Liver (tissue), 8 donors: ENCODE measurements at regions not wholly inside any gene's neighbourhood (a gene's known extent, or its start where the extent isn't known, plus 50 kb on each side); places are given as distances from the start of the nearest gene placed in this dataset.

Source experiments
- DNase-seq: peaks from one replicate; pipeline ENCODE4 v3.0.0-alpha.2; 2017; ENCODE audit warnings: low spot score
- H3K27ac ChIP-seq, 2 donors: one replicate each; pipeline ENCODE4 v1.7.0; 2013; ENCODE audit warnings: inconsistent platforms in 2 of 2, low read length in 2 of 2, control low read depth in 1 of 2, low read depth in 1 of 2, mild to moderate bottlenecking in 1 of 2
- H3K27me3 ChIP-seq, 4 donors: one replicate each; pipeline versions ENCODE4 v1.6.1 to v1.7.0; 2013; ENCODE audit warnings: low read length in 3 of 4, inconsistent platforms in 1 of 4, mild to moderate bottlenecking in 1 of 4, moderate library complexity in 1 of 4; ENCODE audit not compliant: control insufficient read depth in 4 of 4, insufficient read depth in 4 of 4
- H3K36me3 ChIP-seq, 4 donors: one replicate each; pipeline versions ENCODE4 v1.6.1 to v1.7.0; 2013; ENCODE audit warnings: low read length in 3 of 4, mild to moderate bottlenecking in 3 of 4, low read depth in 1 of 4, moderate library complexity in 1 of 4; ENCODE audit not compliant: control insufficient read depth in 4 of 4, insufficient read depth in 3 of 4
- H3K4me1 ChIP-seq, 4 donors: one replicate each; pipeline versions ENCODE4 v1.6.1 to v1.7.0; 2013; ENCODE audit warnings: low read length in 3 of 4, mild to moderate bottlenecking in 3 of 4, moderate library complexity in 1 of 4; ENCODE audit not compliant: control insufficient read depth in 4 of 4, insufficient read depth in 4 of 4
- H3K4me3 ChIP-seq, 3 donors: one replicate each; pipeline versions ENCODE4 v1.6.1 to v1.7.0; 2013; ENCODE audit warnings: low read length in 3 of 3, control low read depth in 1 of 3, low read depth in 1 of 3, mild to moderate bottlenecking in 1 of 3
- H3K9ac ChIP-seq, 2 donors: one replicate each; pipeline ENCODE4 v1.7.0; 2013; ENCODE audit warnings: low read length in 2 of 2, mild to moderate bottlenecking in 2 of 2, moderate library complexity in 2 of 2, control low read depth in 1 of 2, low read depth in 1 of 2
- H3K9me3 ChIP-seq, 4 donors: one replicate each; pipeline versions ENCODE4 v1.6.1 to v1.7.0; 2013; ENCODE audit warnings: low read length in 3 of 4; ENCODE audit not compliant: control insufficient read depth in 4 of 4
- ATF3 ChIP-seq: IDR thresholded peaks from 2 replicates; pipeline ENCODE4 v1.6.1; 2016; ENCODE audit warnings: antibody characterized with exemption
- CTCF ChIP-seq: fragments of 150-350 bp; IDR thresholded peaks from 2 replicates; pipeline ENCODE4 v1.5.1; 2017; ENCODE audit warnings: improper control_type of control experiment, low read depth, low read length; ENCODE audit not compliant: missing input control
- EGR1 ChIP-seq, 2 donors: IDR thresholded peaks; 2 replicates each; pipeline ENCODE4 v1.6.1; 2016 to 2018; ENCODE audit warnings: antibody characterized with exemption in 2 of 2, low read depth in 2 of 2
- FOXA1 ChIP-seq: IDR thresholded peaks from 2 replicates; pipeline ENCODE4 v1.6.1; 2016; ENCODE audit warnings: antibody characterized with exemption
- FOXA2 ChIP-seq: IDR thresholded peaks from 2 replicates; pipeline ENCODE4 v1.6.1; 2016; ENCODE audit warnings: antibody characterized with exemption
- GABPA ChIP-seq, 2 donors: IDR thresholded peaks in 1 of 2; conservative IDR thresholded peaks in 1 of 2; 2 replicates each; pipeline ENCODE4 v1.6.1; 2016; ENCODE audit warnings: antibody characterized with exemption in 2 of 2, mild to moderate bottlenecking in 1 of 2, moderate library complexity in 1 of 2
- HNF4A ChIP-seq, 2 donors: conservative IDR thresholded peaks; 2 replicates each; pipeline ENCODE4 v1.6.1; 2016; ENCODE audit warnings: antibody characterized with exemption in 2 of 2, mild to moderate bottlenecking in 2 of 2
- HNF4G ChIP-seq: IDR thresholded peaks from 2 replicates; pipeline ENCODE4 v1.6.1; 2016; ENCODE audit warnings: antibody characterized with exemption
- JUND ChIP-seq, 2 donors: IDR thresholded peaks; 2 replicates each; pipeline ENCODE4 v1.6.1; 2016; ENCODE audit warnings: antibody characterized with exemption in 2 of 2
- MAX ChIP-seq: IDR thresholded peaks from 2 replicates; pipeline ENCODE4 v1.6.1; 2016; ENCODE audit warnings: antibody characterized with exemption
- NR2F2 ChIP-seq: IDR thresholded peaks from 2 replicates; pipeline ENCODE4 v1.6.1; 2016; ENCODE audit warnings: antibody characterized with exemption
- RAD21 ChIP-seq, 2 donors: IDR thresholded peaks; 2 replicates each; pipeline ENCODE4 v1.6.1; 2016; ENCODE audit warnings: antibody characterized with exemption in 2 of 2, mild to moderate bottlenecking in 2 of 2
- REST ChIP-seq: IDR thresholded peaks from 2 replicates; pipeline ENCODE4 v1.6.1; 2016; ENCODE audit warnings: antibody characterized with exemption, mild to moderate bottlenecking
- RXRA ChIP-seq, 2 donors: IDR thresholded peaks; 2 replicates each; pipeline ENCODE4 v1.6.1; 2017 to 2018; ENCODE audit warnings: antibody characterized with exemption in 2 of 2, mild to moderate bottlenecking in 1 of 2
- SP1 ChIP-seq: IDR thresholded peaks from 2 replicates; pipeline ENCODE4 v1.6.1; 2018; ENCODE audit warnings: antibody characterized with exemption, mild to moderate bottlenecking
- TAF1 ChIP-seq: conservative IDR thresholded peaks from 2 replicates; pipeline ENCODE4 v1.6.1; 2016; ENCODE audit warnings: antibody characterized with exemption, mild to moderate bottlenecking
- ZBTB33 ChIP-seq: IDR thresholded peaks from 2 replicates; pipeline ENCODE4 v1.6.1; 2016; ENCODE audit warnings: antibody characterized with exemption
- WGBS: extraction: QIAGEN DNeasy Blood & Tissue Kit; methylation state at CpG from one replicate; pipeline ENCODE4 v1.1.7; 2013; 5-methylcytosine and 5-hydroxymethylcytosine counted together
- donor health status: healthy.
- donor health status: healthy.
- donor health status: healthy.
- donor health status: healthy.
- donor health status: healthy.

- TF ChIP-seq FOXA1, result no peak
- no peak for TF ChIP-seq RXRA (IDR thresholded peaks at IDR 0.05)
- no peak for TF ChIP-seq ATF3
- TF ChIP-seq NR2F2, result no peak
- no peak for TF ChIP-seq JUND (IDR thresholded peaks at IDR 0.05)
- TF ChIP-seq RAD21 (IDR thresholded peaks at IDR 0.05), result no peak
- TF ChIP-seq TAF1, result no peak
- no peak for TF ChIP-seq FOXA2
- no peak for TF ChIP-seq ZBTB33
- no peak for TF ChIP-seq REST
- TF ChIP-seq HNF4A (conservative IDR thresholded peaks at IDR 0.05), result no peak
- no peak for TF ChIP-seq EGR1 (IDR thresholded peaks at IDR 0.05; ENCODE audit: low read depth in 2 of 2)
- no peak for TF ChIP-seq SP1
- TF ChIP-seq MAX, result no peak
- TF ChIP-seq CTCF, result no peak
- Histone ChIP-seq H3K4me1 (no peaks in the 10 kb centered on the region), H3K9ac (no peak overlapping the region), H3K27me3 (no peaks in the 10 kb centered on the region), H3K36me3 (no peaks in the 10 kb centered on the region), H3K27ac (no peak overlapping the region), H3K4me3 (no peak overlapping the region), H3K9me3 (no peaks in the 10 kb centered on the region)
- no peak for DNase-seq
- WGBS, result 70% methylated on average over 16 of the region's 16 CpGs
These were observed 256.6 kb upstream of the FOXQ1 start for GRCh38 chr6:1055015-1055921.

GRCh38 chr6:1054653-1055014, 257.3 kb upstream of the FOXQ1 start:
- Histone ChIP-seq H3K9me3 (no peaks in the 10 kb centered on the region), H3K4me1 (no peaks in the 10 kb centered on the region), H3K36me3 (no peaks in the 10 kb centered on the region), H3K4me3 (no peak overlapping the region), H3K27me3 (no peaks in the 10 kb centered on the region), H3K9ac (no peak overlapping the region), H3K27ac (no peak overlapping the region)
- 81% methylated on average over 3 of the region's 3 CpGs for WGBS
- DNase-seq, result no peak
- TF ChIP-seq JUND (IDR thresholded peaks at IDR 0.05), result no peak
- no peak for TF ChIP-seq NR2F2
- no peak for TF ChIP-seq FOXA1
- no peak for TF ChIP-seq ATF3
- no peak for TF ChIP-seq ZBTB33
- no peak for TF ChIP-seq GABPA (IDR thresholded peaks at IDR 0.05 in 1 of 2, conservative IDR thresholded peaks at IDR 0.05 in 1 of 2)
- no peak for TF ChIP-seq TAF1
- TF ChIP-seq HNF4G, result no peak
- no peak for TF ChIP-seq HNF4A (conservative IDR thresholded peaks at IDR 0.05)
- no peak for TF ChIP-seq REST
